ENCODE measurements at regions not wholly inside any gene's neighbourhood (a gene's known extent, or its start where the extent isn't known, plus 50 kb on each side); places are given as distances from the start of the nearest gene placed in this dataset.
"Not testable (repeated sequence)": the region's sequence is repeated elsewhere in the genome, so short reads cannot be mapped to it uniquely, and the experiment has no call there.

- peak; percentile 12 for DNase-seq
These were observed 676.0 kb downstream of the EPHA3 start for GRCh38 chr3:89783341-89783927.

- DNase-seq = peak; percentile 61
These were observed 680.1 kb downstream of the EPHA3 start for GRCh38 chr3:89787485-89787884.

- DNase-seq = no peak
These were observed 680.6 kb downstream of the EPHA3 start for GRCh38 chr3:89787979-89788378.

GRCh38 chr3:89795506-89795905 lies 688.1 kb downstream of the EPHA3 start:
- no peak for DNase-seq

- no peak for DNase-seq
These were observed 695.5 kb downstream of the EPHA3 start for GRCh38 chr3:89802881-89803280.

GRCh38 chr3:89803711-89804110 lies 696.3 kb downstream of the EPHA3 start:
- no peak for DNase-seq

GRCh38 chr3:89806166-89806565 lies 698.7 kb downstream of the EPHA3 start:
- DNase-seq = no peak

GRCh38 chr3:89808680-89809197 lies 701.3 kb downstream of the EPHA3 start:
- no peak for DNase-seq

- no peak for DNase-seq
These were observed 706.1 kb downstream of the EPHA3 start for GRCh38 chr3:89813500-89813899.

GRCh38 chr3:89841041-89841440 lies 733.6 kb downstream of the EPHA3 start:
- no peak for DNase-seq

GRCh38 chr3:89845053-89845452 lies 737.6 kb downstream of the EPHA3 start:
- no peak for DNase-seq

- DNase-seq = no peak
These were observed 740.5 kb downstream of the EPHA3 start for GRCh38 chr3:89847955-89848354.

GRCh38 chr3:89851974-89852621 lies 744.7 kb downstream of the EPHA3 start:
- peak; percentile 68 for DNase-seq

GRCh38 chr3:89859757-89860156 lies 752.3 kb downstream of the EPHA3 start:
- no peak for DNase-seq

GRCh38 chr3:89867286-89867685 lies 759.9 kb downstream of the EPHA3 start:
- no peak for DNase-seq

- no peak for DNase-seq
These were observed 768.7 kb downstream of the EPHA3 start for GRCh38 chr3:89876116-89876515.

- no peak for DNase-seq
These were observed 769.8 kb downstream of the EPHA3 start for GRCh38 chr3:89877230-89877629.

GRCh38 chr3:89889386-89889785 lies 782.0 kb downstream of the EPHA3 start:
- no peak for DNase-seq

- no peak for DNase-seq
These were observed 801.3 kb downstream of the EPHA3 start for GRCh38 chr3:89908711-89909213.

- no peak for DNase-seq
These were observed 804.6 kb downstream of the EPHA3 start for GRCh38 chr3:89912031-89912430.

GRCh38 chr3:89923921-89924610 lies 816.6 kb downstream of the EPHA3 start:
- DNase-seq = no peak

GRCh38 chr3:89925976-89926375 lies 818.6 kb downstream of the EPHA3 start:
- no peak for DNase-seq

- DNase-seq = no peak
These were observed 825.5 kb downstream of the EPHA3 start for GRCh38 chr3:89932882-89933281.

- not testable (repeated sequence) for DNase-seq
These were observed 837.0 kb downstream of the EPHA3 start for GRCh38 chr3:89944461-89944860.
